ENCODE measurements at regions not wholly inside any gene's neighbourhood (a gene's known extent, or its start where the extent isn't known, plus 50 kb on each side); places are given as distances from the start of the nearest gene placed in this dataset.
"Not testable (repeated sequence)": the region's sequence is repeated elsewhere in the genome, so short reads cannot be mapped to it uniquely, and the experiment has no call there.

- Histone ChIP-seq H3K4me1 (ENCODE audit: control insufficient read depth, insufficient read depth, low read length) (no peaks in the 10 kb centered on the region), H3K9me3 (ENCODE audit: control insufficient read depth, insufficient read depth, low read length) (no peaks in the 10 kb centered on the region), H3K27ac (ENCODE audit: low read depth, low read length) (no peak overlapping the region), H3K27me3 (ENCODE audit: control insufficient read depth, insufficient read depth, low read length) (no peaks in the 10 kb centered on the region), H3K36me3 (ENCODE audit: control insufficient read depth, insufficient read depth, low read length) (no peaks in the 10 kb centered on the region), H3K4me3 (ENCODE audit: low read depth, low read length) (no peak overlapping the region)
- DNase-seq (ENCODE audit: low read depth in 4 of 6, low spot score in 6 of 6) = peak in 1 of 6 donors; percentile 39
Observed at GRCh38 chr4:34293459-34293858, 1950.9 kb downstream of the ARAP2 start.

- Histone ChIP-seq H3K27ac (ENCODE audit: low read depth, low read length) (no peak overlapping the region), H3K4me3 (ENCODE audit: low read depth, low read length) (no peak overlapping the region), H3K27me3 (ENCODE audit: control insufficient read depth, insufficient read depth, low read length) (no peaks in the 10 kb centered on the region), H3K36me3 (ENCODE audit: control insufficient read depth, insufficient read depth, low read length) (no peaks in the 10 kb centered on the region), H3K4me1 (ENCODE audit: control insufficient read depth, insufficient read depth, low read length) (no peaks in the 10 kb centered on the region), H3K9me3 (ENCODE audit: control insufficient read depth, insufficient read depth, low read length) (no peaks in the 10 kb centered on the region)
- no peak for DNase-seq (ENCODE audit: low read depth in 4 of 6, low spot score in 6 of 6)
Observed at GRCh38 chr4:34309383-34309906, 1934.9 kb downstream of the ARAP2 start.

- no peak for DNase-seq (ENCODE audit: low read depth in 4 of 6, low spot score in 6 of 6)
- H3K9me3 ChIP-seq (ENCODE audit: control insufficient read depth, insufficient read depth, low read length) = no peaks in the 10 kb centered on the region
- H3K27me3 ChIP-seq (ENCODE audit: control insufficient read depth, insufficient read depth, low read length) = no peaks in the 10 kb centered on the region
- no peaks in the 10 kb centered on the region for H3K36me3 ChIP-seq (ENCODE audit: control insufficient read depth, insufficient read depth, low read length)
- H3K4me1 ChIP-seq (ENCODE audit: control insufficient read depth, insufficient read depth, low read length) = no peaks in the 10 kb centered on the region
- H3K4me3 ChIP-seq (ENCODE audit: low read depth, low read length) = no peak overlapping the region
- H3K27ac ChIP-seq (ENCODE audit: low read depth, low read length) = no peak overlapping the region
Observed at GRCh38 chr4:34318773-34319172, 1925.5 kb downstream of the ARAP2 start.

- H3K36me3 ChIP-seq (ENCODE audit: control insufficient read depth, insufficient read depth, low read length) = no peaks in the 10 kb centered on the region
- H3K27ac ChIP-seq (ENCODE audit: low read depth, low read length) = no peak overlapping the region
- H3K27me3 ChIP-seq (ENCODE audit: control insufficient read depth, insufficient read depth, low read length) = no peaks in the 10 kb centered on the region
- H3K4me3 ChIP-seq (ENCODE audit: low read depth, low read length) = no peak overlapping the region
- H3K4me1 ChIP-seq (ENCODE audit: control insufficient read depth, insufficient read depth, low read length) = no peaks in the 10 kb centered on the region
- no peak for DNase-seq (ENCODE audit: low read depth in 4 of 6, low spot score in 6 of 6)
- 33% methylated on average over 1 of the region's 1 CpG for WGBS (ENCODE audit: insufficient coverage)
- H3K9me3 ChIP-seq (ENCODE audit: control insufficient read depth, insufficient read depth, low read length) = no peaks in the 10 kb centered on the region
Observed at GRCh38 chr4:34323549-34324320, 1920.6 kb downstream of the ARAP2 start.

- Histone ChIP-seq H3K4me3 (ENCODE audit: low read depth, low read length) (no peak overlapping the region), H3K4me1 (ENCODE audit: control insufficient read depth, insufficient read depth, low read length) (no peaks in the 10 kb centered on the region), H3K27me3 (ENCODE audit: control insufficient read depth, insufficient read depth, low read length) (no peaks in the 10 kb centered on the region), H3K27ac (ENCODE audit: low read depth, low read length) (no peak overlapping the region), H3K36me3 (ENCODE audit: control insufficient read depth, insufficient read depth, low read length) (no peaks in the 10 kb centered on the region), H3K9me3 (ENCODE audit: control insufficient read depth, insufficient read depth, low read length) (no peaks in the 10 kb centered on the region)
- WGBS (ENCODE audit: insufficient coverage) = no CpG with 5 or more reads among the region's 1 CpG
- DNase-seq (ENCODE audit: low read depth in 4 of 6, low spot score in 6 of 6) = no peak
Observed at GRCh38 chr4:34328939-34329338, 1915.4 kb downstream of the ARAP2 start.

DNA sequence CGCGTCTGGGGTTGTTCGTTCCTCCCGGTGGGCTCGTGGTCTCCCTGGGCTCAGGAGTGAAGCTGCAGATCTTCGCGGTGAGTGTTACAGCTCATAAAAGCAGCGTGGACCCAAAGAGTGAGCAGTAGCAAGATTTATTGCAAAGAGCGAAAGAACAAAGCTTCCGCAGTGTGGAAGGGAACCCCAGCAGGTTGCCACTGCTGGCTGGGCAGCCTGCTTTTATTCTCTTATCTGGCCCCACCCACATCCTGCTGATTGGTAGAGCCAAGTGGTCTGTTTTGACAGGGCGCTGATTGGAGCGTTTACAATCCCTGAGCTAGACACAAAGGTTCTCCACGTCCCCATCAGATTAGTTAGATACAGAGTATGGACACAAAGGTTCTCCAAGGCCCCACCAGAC, 1909.2 kb downstream of the ARAP2 start:
- not testable (repeated sequence) for H3K9me3 ChIP-seq (ENCODE audit: control insufficient read depth, insufficient read depth, low read length); H3K27me3 ChIP-seq (ENCODE audit: control insufficient read depth, insufficient read depth, low read length); H3K36me3 ChIP-seq (ENCODE audit: control insufficient read depth, insufficient read depth, low read length); H3K4me3 ChIP-seq (ENCODE audit: low read depth, low read length); DNase-seq (ENCODE audit: low read depth in 4 of 6, low spot score in 6 of 6); H3K27ac ChIP-seq (ENCODE audit: low read depth, low read length); H3K4me1 ChIP-seq (ENCODE audit: control insufficient read depth, insufficient read depth, low read length)
- WGBS (ENCODE audit: insufficient coverage) = 96% methylated on average over 5 of the region's 13 CpGs

- H3K36me3 ChIP-seq (ENCODE audit: control insufficient read depth, insufficient read depth, low read length); H3K9me3 ChIP-seq (ENCODE audit: control insufficient read depth, insufficient read depth, low read length); DNase-seq (ENCODE audit: low read depth in 4 of 6, low spot score in 6 of 6); H3K27ac ChIP-seq (ENCODE audit: low read depth, low read length); H3K4me3 ChIP-seq (ENCODE audit: low read depth, low read length); H3K27me3 ChIP-seq (ENCODE audit: control insufficient read depth, insufficient read depth, low read length); H3K4me1 ChIP-seq (ENCODE audit: control insufficient read depth, insufficient read depth, low read length): not testable (repeated sequence)
- 97% methylated on average over 14 of the region's 22 CpGs for WGBS (ENCODE audit: insufficient coverage)
Observed at GRCh38 chr4:34335556-34335955, 1908.8 kb downstream of the ARAP2 start.

DNA sequence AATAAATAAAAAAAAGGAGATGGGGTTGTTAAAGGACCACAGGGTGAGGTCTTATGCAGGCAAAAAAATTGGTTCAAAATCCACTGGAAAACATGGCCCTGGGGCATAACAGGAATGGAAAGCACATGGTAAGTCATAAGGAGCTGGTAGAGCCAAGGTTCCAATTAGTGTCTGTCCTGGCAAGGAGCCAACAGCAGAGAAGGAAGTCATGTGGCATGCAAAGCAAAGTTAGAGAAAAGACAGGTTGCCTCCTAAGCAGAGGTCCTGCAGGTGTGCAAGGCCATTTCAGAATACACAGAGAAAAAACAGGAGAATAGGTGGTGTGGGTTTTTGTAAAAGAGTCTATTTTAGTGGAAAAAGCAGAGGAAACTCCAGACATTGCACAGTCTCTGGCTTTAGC, 1881.7 kb downstream of the ARAP2 start:
- Histone ChIP-seq H3K9me3 (ENCODE audit: control insufficient read depth, insufficient read depth, low read length) (no peaks in the 10 kb centered on the region), H3K36me3 (ENCODE audit: control insufficient read depth, insufficient read depth, low read length) (no peaks in the 10 kb centered on the region), H3K4me3 (ENCODE audit: low read depth, low read length) (no peak overlapping the region), H3K27me3 (ENCODE audit: control insufficient read depth, insufficient read depth, low read length) (no peaks in the 10 kb centered on the region), H3K27ac (ENCODE audit: low read depth, low read length) (no peak overlapping the region), H3K4me1 (ENCODE audit: control insufficient read depth, insufficient read depth, low read length) (no peaks in the 10 kb centered on the region)
- no peak for DNase-seq (ENCODE audit: low read depth in 4 of 6, low spot score in 6 of 6)

GRCh38 chr4:34363842-34364241, 1880.5 kb downstream of the ARAP2 start:
- no CpG with 5 or more reads among the region's 2 CpGs for WGBS (ENCODE audit: insufficient coverage)
- no peak overlapping the region for H3K4me3 ChIP-seq (ENCODE audit: low read depth, low read length)
- H3K4me1 ChIP-seq (ENCODE audit: control insufficient read depth, insufficient read depth, low read length) = no peaks in the 10 kb centered on the region
- no peaks in the 10 kb centered on the region for H3K36me3 ChIP-seq (ENCODE audit: control insufficient read depth, insufficient read depth, low read length)
- no peak overlapping the region for H3K27ac ChIP-seq (ENCODE audit: low read depth, low read length)
- DNase-seq (ENCODE audit: low read depth in 4 of 6, low spot score in 6 of 6) = no peak
- no peaks in the 10 kb centered on the region for H3K9me3 ChIP-seq (ENCODE audit: control insufficient read depth, insufficient read depth, low read length)
- no peaks in the 10 kb centered on the region for H3K27me3 ChIP-seq (ENCODE audit: control insufficient read depth, insufficient read depth, low read length)

DNA sequence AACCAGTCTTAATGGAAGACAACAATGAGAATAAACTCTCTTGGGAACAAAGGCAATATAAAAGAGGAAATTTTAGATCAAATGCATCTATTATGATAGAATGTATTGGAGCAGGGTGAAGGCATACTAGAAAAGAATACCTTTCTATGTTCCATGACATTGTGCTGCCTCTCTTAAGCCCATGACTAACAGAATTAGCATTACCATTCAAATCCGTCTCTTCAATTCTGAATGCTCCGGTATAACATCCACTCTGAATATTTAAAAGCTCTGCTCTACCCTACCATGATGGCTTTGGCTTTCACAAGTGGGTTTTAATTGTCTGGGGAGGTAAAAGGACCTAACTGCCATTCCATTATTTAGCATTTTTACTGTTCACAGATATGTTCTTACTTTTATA, 1878.4 kb downstream of the ARAP2 start:
- no peaks in the 10 kb centered on the region for H3K4me1 ChIP-seq (ENCODE audit: control insufficient read depth, insufficient read depth, low read length)
- H3K36me3 ChIP-seq (ENCODE audit: control insufficient read depth, insufficient read depth, low read length) = no peaks in the 10 kb centered on the region
- DNase-seq (ENCODE audit: low read depth in 4 of 6, low spot score in 6 of 6) = no peak
- no CpG with 5 or more reads among the region's 2 CpGs for WGBS (ENCODE audit: insufficient coverage)
- no peaks in the 10 kb centered on the region for H3K9me3 ChIP-seq (ENCODE audit: control insufficient read depth, insufficient read depth, low read length)
- no peak overlapping the region for H3K4me3 ChIP-seq (ENCODE audit: low read depth, low read length)
- H3K27ac ChIP-seq (ENCODE audit: low read depth, low read length) = no peak overlapping the region
- no peaks in the 10 kb centered on the region for H3K27me3 ChIP-seq (ENCODE audit: control insufficient read depth, insufficient read depth, low read length)
